Coronary artery (tissue), 2 donors: ENCODE measurements at regions not wholly inside any gene's neighbourhood (a gene's known extent, or its start where the extent isn't known, plus 50 kb on each side); places are given as distances from the start of the nearest gene placed in this dataset.

Experiments used
- DNase-seq: peaks from one replicate; pipeline ENCODE4 v3.0.0-alpha.2; 2017; ENCODE audit warnings: low spot score
- H3K27ac ChIP-seq, 2 donors: fragments of 200-600 bp; sonication (generic); one replicate each; pipeline ENCODE4 v1.5.1; 2016 to 2019
- H3K4me3 ChIP-seq: fragments of 200-600 bp; sonication (generic); 2 replicates; pipeline ENCODE4 v1.5.1; 2016; ENCODE audit warnings: mild to moderate bottlenecking, moderate library complexity
- TF ChIP-seq, protein P1 (sequence below): fragments of 200-600 bp; sonication (generic); IDR thresholded peaks from one replicate; pipeline ENCODE4 v1.5.1; 2019; ENCODE audit warnings: antibody characterized with exemption

DNA sequence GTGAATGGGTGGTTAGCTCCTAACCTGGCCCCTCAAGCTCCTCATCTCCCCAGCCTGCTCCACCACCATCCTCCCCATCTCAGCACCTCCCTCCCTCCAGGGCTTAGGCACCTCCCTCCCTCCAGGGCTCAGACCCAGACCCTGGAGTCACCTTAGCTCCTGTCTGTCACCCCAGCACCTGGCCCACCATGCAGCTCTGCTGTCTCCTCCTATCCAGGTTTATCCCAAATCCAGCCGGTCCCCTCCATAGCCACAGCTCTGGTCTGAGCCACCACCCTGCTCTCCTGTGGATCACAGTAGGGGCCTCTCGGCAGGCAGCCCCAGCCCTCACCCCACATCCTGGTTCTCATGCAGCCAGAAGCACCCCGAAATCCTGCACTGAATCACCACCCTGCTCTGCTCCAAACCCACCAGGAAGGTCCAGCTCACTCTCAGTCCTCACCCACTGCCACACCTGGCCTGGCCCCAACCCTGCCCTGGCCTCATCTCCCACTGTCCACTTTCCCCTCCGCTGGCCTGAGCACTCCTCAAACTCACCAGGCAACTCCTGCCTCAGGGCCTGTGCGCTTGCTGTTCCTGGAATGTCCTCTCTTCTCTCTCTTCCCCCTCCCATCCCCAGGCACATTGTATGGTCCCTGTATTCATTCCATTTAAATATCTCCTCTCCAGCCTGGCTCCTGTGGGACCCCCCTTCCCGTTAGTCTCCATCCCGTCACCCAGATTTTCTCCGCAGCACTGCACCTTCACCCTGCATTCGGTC is 62.6 kb downstream of the DIO3 start:
- TF ChIP-seq, protein P1, sequence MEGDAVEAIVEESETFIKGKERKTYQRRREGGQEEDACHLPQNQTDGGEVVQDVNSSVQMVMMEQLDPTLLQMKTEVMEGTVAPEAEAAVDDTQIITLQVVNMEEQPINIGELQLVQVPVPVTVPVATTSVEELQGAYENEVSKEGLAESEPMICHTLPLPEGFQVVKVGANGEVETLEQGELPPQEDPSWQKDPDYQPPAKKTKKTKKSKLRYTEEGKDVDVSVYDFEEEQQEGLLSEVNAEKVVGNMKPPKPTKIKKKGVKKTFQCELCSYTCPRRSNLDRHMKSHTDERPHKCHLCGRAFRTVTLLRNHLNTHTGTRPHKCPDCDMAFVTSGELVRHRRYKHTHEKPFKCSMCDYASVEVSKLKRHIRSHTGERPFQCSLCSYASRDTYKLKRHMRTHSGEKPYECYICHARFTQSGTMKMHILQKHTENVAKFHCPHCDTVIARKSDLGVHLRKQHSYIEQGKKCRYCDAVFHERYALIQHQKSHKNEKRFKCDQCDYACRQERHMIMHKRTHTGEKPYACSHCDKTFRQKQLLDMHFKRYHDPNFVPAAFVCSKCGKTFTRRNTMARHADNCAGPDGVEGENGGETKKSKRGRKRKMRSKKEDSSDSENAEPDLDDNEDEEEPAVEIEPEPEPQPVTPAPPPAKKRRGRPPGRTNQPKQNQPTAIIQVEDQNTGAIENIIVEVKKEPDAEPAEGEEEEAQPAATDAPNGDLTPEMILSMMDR, result no peak
- Histone ChIP-seq H3K4me3 (no peak overlapping the region), H3K27ac (no peak overlapping the region)
- DNase-seq, result no peak

DNA sequence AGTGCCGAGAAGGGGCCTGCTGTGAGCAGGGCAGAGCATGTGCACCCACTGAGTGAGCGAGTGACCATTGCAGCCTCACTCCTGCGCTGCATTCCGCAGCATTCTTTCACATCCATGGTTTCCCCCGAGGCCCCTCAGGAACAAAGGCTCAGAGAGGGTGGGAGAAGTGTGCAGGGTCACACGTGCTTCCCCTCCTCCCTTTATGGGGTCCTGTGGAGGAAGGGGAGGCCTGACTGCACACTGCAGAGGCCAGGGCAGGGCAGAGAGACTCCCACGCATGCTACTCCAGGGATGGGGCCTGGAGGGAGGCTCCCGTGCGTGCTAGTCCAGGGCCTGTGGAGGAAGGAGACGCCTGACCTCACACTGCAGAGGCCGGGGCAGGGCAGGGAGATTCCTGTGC is 63.2 kb downstream of the DIO3 start:
- TF ChIP-seq, protein P1, result no peak
- H3K4me3 ChIP-seq, result no peak overlapping the region
- no peak overlapping the region for H3K27ac ChIP-seq
- DNase-seq, result no peak

DNA sequence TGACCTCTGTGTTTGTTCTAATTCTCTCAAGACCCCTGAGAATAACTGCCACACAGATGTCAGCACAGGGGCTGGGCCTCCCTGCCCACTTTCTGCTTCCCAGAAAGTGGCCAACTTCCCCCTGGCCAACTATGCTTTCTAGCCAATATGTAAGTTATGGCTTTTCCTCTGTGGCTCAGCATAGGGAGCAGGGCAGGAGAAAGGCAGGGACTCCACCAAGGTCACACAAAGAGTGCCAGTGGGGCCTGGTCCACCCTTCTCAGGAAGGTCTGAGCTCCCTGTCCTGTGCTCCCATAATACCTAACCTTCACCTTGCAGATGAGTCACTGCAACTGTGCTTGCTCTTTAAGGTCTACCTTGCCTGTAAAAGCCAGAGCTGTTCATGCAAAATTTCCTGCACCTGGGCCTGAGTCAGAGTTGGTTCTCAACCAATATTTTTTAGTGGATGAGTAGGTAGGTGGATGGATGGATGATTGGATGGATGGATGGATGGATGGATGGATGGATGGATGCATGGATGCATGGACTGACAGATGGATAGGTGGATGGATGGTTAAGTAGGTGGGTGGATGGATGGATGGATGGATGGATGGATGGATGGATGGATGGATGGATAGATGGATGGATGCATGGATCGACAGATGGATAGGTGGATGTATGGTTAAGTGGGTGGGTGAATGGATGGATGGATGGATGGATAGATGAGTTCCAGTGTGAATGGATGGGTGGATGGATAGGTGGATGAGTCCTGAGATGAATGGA is 64.2 kb downstream of the DIO3 start:
- Histone ChIP-seq H3K4me3 (no peak overlapping the region), H3K27ac (no peak overlapping the region)
- TF ChIP-seq, protein P1, result no peak
- DNase-seq, result no peak

DNA sequence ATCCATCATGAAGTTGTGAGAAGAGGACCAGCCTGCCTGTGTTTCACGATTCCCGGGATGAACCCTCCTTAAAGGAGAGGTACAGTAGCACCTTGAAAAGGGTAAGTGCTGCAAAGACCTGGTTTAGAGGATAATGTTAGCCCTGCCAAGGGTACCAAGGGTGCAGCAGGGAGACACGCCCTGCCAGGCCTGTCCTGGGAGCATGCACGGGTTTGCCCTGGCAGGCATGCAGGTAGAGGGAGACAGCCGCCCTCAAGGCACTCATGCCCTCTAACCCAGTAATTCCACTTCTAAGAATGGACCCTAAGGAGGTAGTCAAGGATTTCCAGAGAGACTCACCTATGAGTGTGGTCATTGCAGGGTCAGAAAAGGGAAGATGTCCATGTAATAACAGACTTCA is 65.0 kb downstream of the DIO3 start:
- DNase-seq, result no peak
- H3K27ac ChIP-seq, result no peak overlapping the region
- H3K4me3 ChIP-seq, result no peak overlapping the region
- TF ChIP-seq, protein P1, result no peak

- H3K4me3 ChIP-seq, result no peak overlapping the region
- H3K27ac ChIP-seq, result no peak overlapping the region
- DNase-seq, result no peak
- TF ChIP-seq, protein P1, result no peak
Observed at GRCh38 chr14:101627915-101628262, 66.6 kb downstream of the DIO3 start.

- peak overlapping the region in 1 of 2 donors; percentile 7 for H3K27ac ChIP-seq
- peak overlapping the region; percentile 67 for H3K4me3 ChIP-seq
- no peak for DNase-seq
- TF ChIP-seq, protein P1, result peak; percentile 96
Observed at GRCh38 chr14:101628471-101628966, 67.2 kb downstream of the DIO3 start.
